ENCODE measurements at regions not wholly inside any gene's neighbourhood (a gene's known extent, or its start where the extent isn't known, plus 50 kb on each side); places are given as distances from the start of the nearest gene placed in this dataset.
A peak's percentile ranks its signal among the peaks of the same experiment; 100 is the strongest.

GRCh38 chr18:59837586-59837985 lies 62.2 kb upstream of the PMAIP1 start:
- H3K4me3 ChIP-seq (ENCODE audit: low read depth, low read length) = no peak overlapping the region
- H3K36me3 ChIP-seq (ENCODE audit: control insufficient read depth, insufficient read depth, low read length) = no peaks in the 10 kb centered on the region
- DNase-seq (ENCODE audit: low read depth) (peak; percentile 71), FAIRE-seq (no peak)
- H3K27me3 ChIP-seq (ENCODE audit: control insufficient read depth, insufficient read depth, low read length) = no peaks in the 10 kb centered on the region
- TF ChIP-seq, protein P1, sequence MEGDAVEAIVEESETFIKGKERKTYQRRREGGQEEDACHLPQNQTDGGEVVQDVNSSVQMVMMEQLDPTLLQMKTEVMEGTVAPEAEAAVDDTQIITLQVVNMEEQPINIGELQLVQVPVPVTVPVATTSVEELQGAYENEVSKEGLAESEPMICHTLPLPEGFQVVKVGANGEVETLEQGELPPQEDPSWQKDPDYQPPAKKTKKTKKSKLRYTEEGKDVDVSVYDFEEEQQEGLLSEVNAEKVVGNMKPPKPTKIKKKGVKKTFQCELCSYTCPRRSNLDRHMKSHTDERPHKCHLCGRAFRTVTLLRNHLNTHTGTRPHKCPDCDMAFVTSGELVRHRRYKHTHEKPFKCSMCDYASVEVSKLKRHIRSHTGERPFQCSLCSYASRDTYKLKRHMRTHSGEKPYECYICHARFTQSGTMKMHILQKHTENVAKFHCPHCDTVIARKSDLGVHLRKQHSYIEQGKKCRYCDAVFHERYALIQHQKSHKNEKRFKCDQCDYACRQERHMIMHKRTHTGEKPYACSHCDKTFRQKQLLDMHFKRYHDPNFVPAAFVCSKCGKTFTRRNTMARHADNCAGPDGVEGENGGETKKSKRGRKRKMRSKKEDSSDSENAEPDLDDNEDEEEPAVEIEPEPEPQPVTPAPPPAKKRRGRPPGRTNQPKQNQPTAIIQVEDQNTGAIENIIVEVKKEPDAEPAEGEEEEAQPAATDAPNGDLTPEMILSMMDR (IDR thresholded peaks at IDR 0.05; ENCODE audit: insufficient read depth, low read length, severe bottlenecking) = peak; percentile 87

DNA sequence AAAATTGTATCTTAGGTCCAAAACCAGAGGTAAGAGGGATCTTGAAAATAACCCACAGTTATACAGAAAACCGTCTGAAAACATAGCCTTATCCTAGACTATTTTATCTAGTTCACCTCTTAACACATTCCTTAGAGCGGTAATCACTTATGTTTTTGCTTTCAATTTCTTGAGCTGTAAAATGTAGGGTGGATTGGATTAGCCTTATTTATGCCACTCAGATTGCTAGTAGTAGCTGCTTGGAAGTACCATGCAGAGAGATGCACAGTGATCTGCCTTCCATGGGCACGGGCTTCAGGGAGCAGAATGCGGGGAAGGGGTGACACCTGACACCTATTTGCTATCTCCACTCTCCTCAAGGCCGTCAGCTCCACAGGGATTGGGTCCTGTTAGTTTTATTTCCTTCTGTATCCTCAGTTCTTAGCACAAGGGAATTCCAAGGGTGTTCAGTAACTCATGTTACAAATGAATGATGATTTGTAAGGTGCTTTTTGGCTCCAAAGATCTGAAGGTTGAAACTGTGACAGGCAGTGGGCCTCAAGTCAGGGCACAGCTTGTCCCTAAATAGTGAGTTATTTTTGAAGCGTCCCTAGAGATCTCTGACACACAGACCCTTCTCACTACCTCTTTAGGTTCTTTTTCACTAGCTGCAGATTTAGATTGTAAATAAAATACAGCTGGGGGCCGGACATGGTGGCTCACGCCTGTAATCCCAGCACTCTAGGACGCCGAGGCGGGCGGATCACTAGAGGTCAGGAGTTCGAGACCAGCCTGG lies 64.0 kb upstream of the PMAIP1 start:
- no peaks in the 10 kb centered on the region for H3K27me3 ChIP-seq (ENCODE audit: control insufficient read depth, insufficient read depth, low read length)
- no peak for DNase-seq (ENCODE audit: low read depth)
- FAIRE-seq = no peak
- TF ChIP-seq, protein P1 (IDR thresholded peaks at IDR 0.05; ENCODE audit: insufficient read depth, low read length, severe bottlenecking) = no peak
- no peak overlapping the region for H3K4me3 ChIP-seq (ENCODE audit: low read depth, low read length)
- H3K36me3 ChIP-seq (ENCODE audit: control insufficient read depth, insufficient read depth, low read length) = no peaks in the 10 kb centered on the region

DNA sequence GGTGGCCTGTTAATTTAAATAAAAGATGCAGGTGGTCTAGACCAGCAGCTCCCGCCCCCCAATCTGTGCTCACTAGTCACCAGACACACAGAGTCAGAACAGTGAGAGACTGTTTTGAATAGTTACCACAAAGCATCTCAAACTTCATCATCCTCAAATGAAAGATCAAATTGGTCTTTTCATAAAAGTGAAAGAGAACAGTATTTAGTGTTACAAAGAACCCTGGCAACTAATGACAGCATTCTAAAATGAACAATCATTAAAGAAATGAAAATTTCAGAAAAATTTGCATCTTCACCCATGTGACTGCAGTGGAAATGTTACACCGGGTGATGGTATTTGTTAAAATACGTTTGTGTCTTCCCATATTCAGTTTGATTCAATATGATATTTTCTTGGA lies 65.5 kb upstream of the PMAIP1 start:
- FAIRE-seq (no peak), DNase-seq (ENCODE audit: low read depth) (no peak)
- TF ChIP-seq, protein P1 (IDR thresholded peaks at IDR 0.05; ENCODE audit: insufficient read depth, low read length, severe bottlenecking) = no peak
- no peak overlapping the region for H3K4me3 ChIP-seq (ENCODE audit: low read depth, low read length)
- H3K36me3 ChIP-seq (ENCODE audit: control insufficient read depth, insufficient read depth, low read length) = no peaks in the 10 kb centered on the region
- no peaks in the 10 kb centered on the region for H3K27me3 ChIP-seq (ENCODE audit: control insufficient read depth, insufficient read depth, low read length)

DNA sequence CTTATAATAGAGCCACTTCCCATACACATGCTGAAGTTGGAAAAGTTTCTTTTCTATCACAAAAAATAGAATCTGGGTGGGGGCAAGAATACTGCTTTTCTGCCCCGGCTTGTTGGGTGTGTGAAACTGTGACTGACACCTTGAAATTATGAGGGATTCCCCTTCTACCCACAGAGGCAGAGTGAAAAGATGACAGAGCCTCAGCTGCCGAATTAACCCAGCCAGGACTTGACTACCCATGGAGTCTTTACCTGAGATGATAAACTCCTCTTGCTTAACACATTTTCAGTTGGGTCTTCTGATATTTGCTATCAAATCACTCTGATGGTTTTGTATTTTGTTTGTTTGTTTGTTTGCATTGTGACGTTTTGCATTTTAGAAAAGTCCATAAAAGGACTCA lies 66.0 kb upstream of the PMAIP1 start:
- DNase-seq (ENCODE audit: low read depth) (no peak), FAIRE-seq (no peak)
- TF ChIP-seq, protein P1 (IDR thresholded peaks at IDR 0.05; ENCODE audit: insufficient read depth, low read length, severe bottlenecking) = no peak
- H3K27me3 ChIP-seq (ENCODE audit: control insufficient read depth, insufficient read depth, low read length) = no peaks in the 10 kb centered on the region
- H3K4me3 ChIP-seq (ENCODE audit: low read depth, low read length) = no peak overlapping the region
- no peaks in the 10 kb centered on the region for H3K36me3 ChIP-seq (ENCODE audit: control insufficient read depth, insufficient read depth, low read length)

DNA sequence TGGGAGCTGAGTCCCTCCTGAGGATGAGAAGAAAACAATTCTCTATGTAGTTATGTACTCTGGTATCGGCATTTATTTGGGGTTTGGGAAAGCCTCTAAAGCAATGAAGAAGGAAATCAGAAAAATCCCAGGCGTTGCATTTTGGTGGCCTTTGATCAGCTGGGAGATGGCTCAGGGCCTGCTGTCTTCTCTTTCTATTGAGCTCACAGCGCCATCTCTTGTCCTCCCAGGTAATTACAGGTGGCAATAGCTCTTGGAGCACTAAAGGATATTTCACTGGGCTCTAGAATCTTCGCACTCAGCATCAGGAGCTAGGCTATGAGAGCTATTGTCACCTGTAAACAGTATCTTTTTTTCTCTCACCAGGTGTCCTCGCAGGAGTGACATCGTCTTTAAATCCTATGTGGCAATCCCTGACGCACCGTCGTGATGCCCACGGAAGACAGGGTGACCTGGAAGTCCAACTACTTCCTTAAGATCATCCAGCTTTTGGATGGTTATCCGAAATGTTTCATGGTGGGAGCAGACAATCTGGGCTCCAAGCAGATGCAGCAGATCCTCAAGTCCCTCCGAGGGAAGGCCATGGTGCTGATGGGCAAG lies 76.1 kb upstream of the PMAIP1 start:
- DNase-seq (ENCODE audit: low read depth) (peak; percentile 63), FAIRE-seq (peak; percentile 18)
- TF ChIP-seq, protein P1 (IDR thresholded peaks at IDR 0.05; ENCODE audit: insufficient read depth, low read length, severe bottlenecking) = peak; percentile 87
- no peaks in the 10 kb centered on the region for H3K27me3 ChIP-seq (ENCODE audit: control insufficient read depth, insufficient read depth, low read length)
- no peaks in the 10 kb centered on the region for H3K36me3 ChIP-seq (ENCODE audit: control insufficient read depth, insufficient read depth, low read length)
- H3K4me3 ChIP-seq (ENCODE audit: low read depth, low read length) = no peak overlapping the region

All from bronchial epithelial cell (primary cell).